Activated naive CD4-positive, alpha-beta T cell treated with anti-CD3 and anti-CD28 coated beads, Interleukin-2, amount 10 ng/mL, durations not matched to agents 7 days and 5 days (primary cell): ENCODE measurements at regions not wholly inside any gene's neighbourhood (a gene's known extent, or its start where the extent isn't known, plus 50 kb on each side); places are given as distances from the start of the nearest gene placed in this dataset.

Experiments
- CTCF ChIA-PET: fragments of 350-600 bp; sonication (Branson Sonifier 250); formaldehyde crosslinking; loops from one replicate; lab custom pipeline; 2021; ENCODE audit warnings: antibody characterized with exemption; lab: Charles Lee
- DNase-seq: peaks from one replicate; pipeline ENCODE4 v3.0.0-alpha.2; 2020
- H3K27ac Mint-ChIP-seq: one replicate; pipeline ENCODE4 v1.8.0; 2021; ENCODE audit warnings: mild to moderate bottlenecking, moderate library complexity, mixed read lengths
- H3K27me3 Mint-ChIP-seq: one replicate; pipeline ENCODE4 v1.8.0; 2021; ENCODE audit warnings: mild to moderate bottlenecking, mixed read lengths
- H3K36me3 Mint-ChIP-seq: one replicate; pipeline ENCODE4 v1.8.0; 2021; ENCODE audit warnings: mixed read lengths
- H3K4me1 Mint-ChIP-seq: one replicate; pipeline ENCODE4 v1.8.0; 2021; ENCODE audit warnings: mixed read lengths
- H3K4me3 Mint-ChIP-seq: one replicate; pipeline ENCODE4 v1.8.0; 2021; ENCODE audit warnings: mild to moderate bottlenecking, moderate library complexity, mixed read lengths
- H3K9me3 Mint-ChIP-seq: one replicate; pipeline ENCODE4 v1.8.0; 2021; ENCODE audit warnings: mixed read lengths

- Mint-ChIP-seq H3K9me3 (no peaks in the 10 kb centered on the region), H3K4me1 (no peaks in the 10 kb centered on the region), H3K4me3 (no peak overlapping the region), H3K27ac (no peak overlapping the region), H3K27me3 (peaks cover 8% of the 10 kb centered on the region), H3K36me3 (no peaks in the 10 kb centered on the region)
- no peak for DNase-seq
- CTCF ChIA-PET = no interaction called here
These were observed 91.9 kb upstream of the KLHL29 start for GRCh38 chr2:23293063-23293462.

- H3K27ac Mint-ChIP-seq = no peak overlapping the region
- DNase-seq = no peak
- H3K27me3 Mint-ChIP-seq = peaks cover 12% of the 10 kb centered on the region
- H3K9me3 Mint-ChIP-seq = no peaks in the 10 kb centered on the region
- CTCF ChIA-PET = no interaction called here
- H3K4me3 Mint-ChIP-seq = no peak overlapping the region
- H3K36me3 Mint-ChIP-seq = no peaks in the 10 kb centered on the region
- H3K4me1 Mint-ChIP-seq = no peaks in the 10 kb centered on the region
These were observed 91.2 kb upstream of the KLHL29 start for GRCh38 chr2:23293731-23294130.

GRCh38 chr2:23294238-23294637 is 90.7 kb upstream of the KLHL29 start:
- no peak for DNase-seq
- Mint-ChIP-seq H3K9me3 (no peaks in the 10 kb centered on the region), H3K4me3 (no peak overlapping the region), H3K36me3 (no peaks in the 10 kb centered on the region), H3K4me1 (no peaks in the 10 kb centered on the region), H3K27ac (no peak overlapping the region), H3K27me3 (peaks cover 12% of the 10 kb centered on the region)
- CTCF ChIA-PET = no interaction called here

- H3K36me3 Mint-ChIP-seq = no peaks in the 10 kb centered on the region
- no peaks in the 10 kb centered on the region for H3K4me1 Mint-ChIP-seq
- peaks cover 11% of the 10 kb centered on the region for H3K27me3 Mint-ChIP-seq
- H3K27ac Mint-ChIP-seq = no peak overlapping the region
- CTCF ChIA-PET = interaction anchor here (0.7 kb wide), 1 partner anchor 48 kb away, joined by 3 read pairs; no protein-coding TSS in a partner anchor
- no peak overlapping the region for H3K4me3 Mint-ChIP-seq
- no peak for DNase-seq
- H3K9me3 Mint-ChIP-seq = no peaks in the 10 kb centered on the region
These were observed 88.3 kb upstream of the KLHL29 start for GRCh38 chr2:23296691-23297090.

GRCh38 chr2:23297112-23297511 is 87.9 kb upstream of the KLHL29 start:
- H3K27ac Mint-ChIP-seq = no peak overlapping the region
- DNase-seq = no peak
- no peaks in the 10 kb centered on the region for H3K36me3 Mint-ChIP-seq
- no peak overlapping the region for H3K4me3 Mint-ChIP-seq
- no peaks in the 10 kb centered on the region for H3K4me1 Mint-ChIP-seq
- H3K9me3 Mint-ChIP-seq = no peaks in the 10 kb centered on the region
- peaks cover 12% of the 10 kb centered on the region for H3K27me3 Mint-ChIP-seq
- CTCF ChIA-PET = interaction anchor here (0.7 kb wide), 1 partner anchor 48 kb away, joined by 3 read pairs; no protein-coding TSS in a partner anchor

- DNase-seq = no peak
- no peaks in the 10 kb centered on the region for H3K9me3 Mint-ChIP-seq
- CTCF ChIA-PET = no interaction called here
- H3K27ac Mint-ChIP-seq = no peak overlapping the region
- no peaks in the 10 kb centered on the region for H3K36me3 Mint-ChIP-seq
- no peak overlapping the region for H3K4me3 Mint-ChIP-seq
- no peaks in the 10 kb centered on the region for H3K4me1 Mint-ChIP-seq
- H3K27me3 Mint-ChIP-seq = peaks cover 12% of the 10 kb centered on the region
These were observed 86.4 kb upstream of the KLHL29 start for GRCh38 chr2:23298551-23298950.

- Mint-ChIP-seq H3K27me3 (peaks cover 17% of the 10 kb centered on the region), H3K4me3 (no peak overlapping the region), H3K4me1 (no peaks in the 10 kb centered on the region), H3K27ac (no peak overlapping the region), H3K36me3 (no peaks in the 10 kb centered on the region), H3K9me3 (no peaks in the 10 kb centered on the region)
- no peak for DNase-seq
- CTCF ChIA-PET = no interaction called here
These were observed 85.3 kb upstream of the KLHL29 start for GRCh38 chr2:23299476-23300195.

GRCh38 chr2:23301136-23301535 is 83.8 kb upstream of the KLHL29 start:
- Mint-ChIP-seq H3K27ac (no peak overlapping the region), H3K4me3 (no peak overlapping the region), H3K9me3 (no peaks in the 10 kb centered on the region), H3K27me3 (peaks cover 18% of the 10 kb centered on the region), H3K36me3 (no peaks in the 10 kb centered on the region), H3K4me1 (no peaks in the 10 kb centered on the region)
- CTCF ChIA-PET = no interaction called here
- DNase-seq = no peak

GRCh38 chr2:23302591-23302990 is 82.4 kb upstream of the KLHL29 start:
- Mint-ChIP-seq H3K4me1 (no peaks in the 10 kb centered on the region), H3K4me3 (no peak overlapping the region), H3K27me3 (peaks cover 18% of the 10 kb centered on the region), H3K9me3 (no peaks in the 10 kb centered on the region), H3K36me3 (no peaks in the 10 kb centered on the region), H3K27ac (no peak overlapping the region)
- CTCF ChIA-PET = no interaction called here
- no peak for DNase-seq

- Mint-ChIP-seq H3K27ac (no peak overlapping the region), H3K4me3 (no peak overlapping the region), H3K4me1 (no peaks in the 10 kb centered on the region), H3K9me3 (no peaks in the 10 kb centered on the region), H3K27me3 (peaks cover 18% of the 10 kb centered on the region), H3K36me3 (no peaks in the 10 kb centered on the region)
- no peak for DNase-seq
- CTCF ChIA-PET = no interaction called here
These were observed 78.6 kb upstream of the KLHL29 start for GRCh38 chr2:23306401-23306800.

GRCh38 chr2:23311186-23311585 is 73.8 kb upstream of the KLHL29 start:
- CTCF ChIA-PET = no interaction called here
- H3K4me1 Mint-ChIP-seq = no peaks in the 10 kb centered on the region
- H3K27ac Mint-ChIP-seq = no peak overlapping the region
- DNase-seq = no peak
- no peak overlapping the region for H3K4me3 Mint-ChIP-seq
- H3K36me3 Mint-ChIP-seq = no peaks in the 10 kb centered on the region
- H3K9me3 Mint-ChIP-seq = no peaks in the 10 kb centered on the region
- H3K27me3 Mint-ChIP-seq = peaks cover 12% of the 10 kb centered on the region

- Mint-ChIP-seq H3K4me3 (no peak overlapping the region), H3K36me3 (no peaks in the 10 kb centered on the region), H3K27me3 (peaks cover 20% of the 10 kb centered on the region), H3K9me3 (no peaks in the 10 kb centered on the region), H3K4me1 (no peaks in the 10 kb centered on the region), H3K27ac (no peak overlapping the region)
- CTCF ChIA-PET = interaction anchor here (0.8 kb wide), 1 partner anchor 307 kb away, joined by 3 read pairs; no protein-coding TSS in a partner anchor
- DNase-seq = peak; percentile 36
These were observed 71.9 kb upstream of the KLHL29 start for GRCh38 chr2:23312996-23313606.

GRCh38 chr2:23314687-23315086 is 70.3 kb upstream of the KLHL29 start:
- H3K27ac Mint-ChIP-seq = no peak overlapping the region
- no peak overlapping the region for H3K4me3 Mint-ChIP-seq
- H3K9me3 Mint-ChIP-seq = no peaks in the 10 kb centered on the region
- no peak for DNase-seq
- peaks cover 24% of the 10 kb centered on the region for H3K27me3 Mint-ChIP-seq
- H3K36me3 Mint-ChIP-seq = no peaks in the 10 kb centered on the region
- CTCF ChIA-PET = no interaction called here
- no peaks in the 10 kb centered on the region for H3K4me1 Mint-ChIP-seq

GRCh38 chr2:23320058-23320457 is 64.9 kb upstream of the KLHL29 start:
- Mint-ChIP-seq H3K27ac (no peak overlapping the region), H3K36me3 (no peaks in the 10 kb centered on the region), H3K27me3 (peaks cover 41% of the 10 kb centered on the region), H3K9me3 (no peaks in the 10 kb centered on the region), H3K4me3 (no peak overlapping the region), H3K4me1 (no peaks in the 10 kb centered on the region)
- CTCF ChIA-PET = no interaction called here
- DNase-seq = no peak

GRCh38 chr2:23321751-23322150 is 63.2 kb upstream of the KLHL29 start:
- CTCF ChIA-PET = no interaction called here

More at GRCh38 chr2:23321751-23322150, 63.2 kb upstream of the KLHL29 start:
- H3K27me3 Mint-ChIP-seq = peaks cover 34% of the 10 kb centered on the region
- no peaks in the 10 kb centered on the region for H3K4me1 Mint-ChIP-seq
- H3K9me3 Mint-ChIP-seq = no peaks in the 10 kb centered on the region
- H3K27ac Mint-ChIP-seq = no peak overlapping the region
- H3K4me3 Mint-ChIP-seq = no peak overlapping the region
- no peaks in the 10 kb centered on the region for H3K36me3 Mint-ChIP-seq
- DNase-seq = no peak
